Suppressor macrophage treated with lipopolysaccharide for 4 hours (primary cell): ENCODE measurements at regions not wholly inside any gene's neighbourhood (a gene's known extent, or its start where the extent isn't known, plus 50 kb on each side); places are given as distances from the start of the nearest gene placed in this dataset.
"Not testable (repeated sequence)": the region's sequence is repeated elsewhere in the genome, so short reads cannot be mapped to it uniquely, and the experiment has no call there.

Source experiments
- DNase-seq: peaks from one replicate; pipeline ENCODE4 v3.0.0-alpha.2; 2020

GRCh38 chr2:11923935-11924334, 177.5 kb downstream of the LPIN1 start:
- DNase-seq: no peak

GRCh38 chr2:11925295-11926066, 179.0 kb downstream of the LPIN1 start:
- DNase-seq: no peak

GRCh38 chr2:11930211-11930761, 183.9 kb downstream of the LPIN1 start:
- DNase-seq: peak; percentile 88

DNA sequence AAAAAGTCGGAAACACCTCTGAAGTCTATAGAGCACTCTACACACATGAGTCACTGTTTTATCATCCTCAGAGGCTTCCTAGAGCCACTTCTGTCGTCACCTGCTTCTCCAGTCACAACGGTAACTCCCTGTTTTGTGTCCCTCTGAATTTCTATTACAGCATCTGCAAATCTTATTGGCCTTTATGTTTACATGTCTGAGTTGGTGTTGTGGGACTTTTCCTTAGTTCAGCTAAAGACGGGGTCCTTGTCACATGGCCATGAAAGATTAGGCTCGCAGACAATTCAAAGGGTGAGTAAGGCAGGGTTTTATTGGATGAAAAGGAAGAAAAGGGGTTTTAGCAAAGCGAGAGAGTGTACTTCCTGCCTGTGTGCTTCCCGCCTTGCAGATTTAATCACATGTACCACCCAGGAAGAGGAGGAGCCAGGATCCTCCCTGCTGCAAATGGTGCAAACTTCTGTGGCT, 185.6 kb downstream of the LPIN1 start:
- no peak for DNase-seq

DNA sequence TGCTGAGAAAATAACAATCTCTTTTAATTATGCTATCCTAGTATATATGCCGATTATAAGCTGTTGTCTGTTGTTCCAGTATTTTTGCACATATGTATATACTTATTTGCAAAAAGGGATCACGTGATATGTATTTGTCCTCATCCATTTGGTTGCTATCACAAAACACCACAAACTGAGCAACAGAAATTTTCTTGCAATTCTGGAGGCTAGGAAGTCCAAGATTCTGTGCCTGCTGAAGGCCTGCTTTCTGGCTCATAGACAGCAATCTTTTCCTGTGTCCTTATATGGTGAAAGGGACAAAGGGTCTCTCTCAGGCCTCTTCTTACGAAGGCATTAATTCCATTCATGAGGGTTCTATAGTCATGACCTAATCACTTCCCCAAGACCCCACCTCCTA, 186.5 kb downstream of the LPIN1 start:
- no peak for DNase-seq

GRCh38 chr2:11933854-11934253, 187.4 kb downstream of the LPIN1 start:
- DNase-seq: peak; percentile 41

GRCh38 chr2:11936761-11937160, 190.3 kb downstream of the LPIN1 start:
- DNase-seq: no peak

- DNase-seq: no peak
Observed at GRCh38 chr2:11938196-11938595, 191.8 kb downstream of the LPIN1 start.

GRCh38 chr2:11939523-11939922, 193.1 kb downstream of the LPIN1 start:
- no peak for DNase-seq

DNA sequence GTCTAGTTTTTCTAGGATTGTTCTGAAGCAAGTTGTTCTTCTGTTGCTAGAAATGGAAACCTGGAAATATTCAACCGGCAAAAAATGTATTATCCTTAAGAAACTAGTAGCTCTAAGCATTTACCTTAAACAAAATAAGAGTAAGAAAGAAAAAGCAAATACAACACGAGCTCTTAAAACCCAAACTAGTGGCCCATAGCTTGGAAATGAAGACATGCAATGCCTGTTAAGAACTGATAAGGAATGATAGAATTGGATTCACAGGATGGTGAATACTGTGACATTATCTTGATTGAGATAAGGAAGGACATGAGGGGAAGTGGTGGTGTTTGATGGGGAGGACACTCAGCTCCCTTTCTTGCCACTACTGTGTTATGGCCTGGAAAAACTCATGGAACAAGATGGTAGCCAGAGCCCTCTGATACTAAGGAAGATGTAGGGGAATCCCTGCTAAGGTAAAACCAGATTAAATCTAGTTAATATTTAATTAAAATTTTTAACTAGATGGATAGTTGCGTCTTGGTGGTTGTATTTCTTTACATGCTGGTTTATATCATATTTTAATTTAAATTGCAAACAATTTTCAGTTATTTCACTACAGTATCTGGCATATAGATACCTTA, 193.8 kb downstream of the LPIN1 start:
- DNase-seq: no peak

- no peak for DNase-seq
Observed at GRCh38 chr2:11940799-11941198, 194.4 kb downstream of the LPIN1 start.

- DNase-seq: no peak
Observed at GRCh38 chr2:11941201-11942177, 195.1 kb downstream of the LPIN1 start.

- no peak for DNase-seq
Observed at GRCh38 chr2:11942178-11942569, 195.7 kb downstream of the LPIN1 start.

- no peak for DNase-seq
Observed at GRCh38 chr2:11944311-11944710, 197.9 kb downstream of the LPIN1 start.

DNA sequence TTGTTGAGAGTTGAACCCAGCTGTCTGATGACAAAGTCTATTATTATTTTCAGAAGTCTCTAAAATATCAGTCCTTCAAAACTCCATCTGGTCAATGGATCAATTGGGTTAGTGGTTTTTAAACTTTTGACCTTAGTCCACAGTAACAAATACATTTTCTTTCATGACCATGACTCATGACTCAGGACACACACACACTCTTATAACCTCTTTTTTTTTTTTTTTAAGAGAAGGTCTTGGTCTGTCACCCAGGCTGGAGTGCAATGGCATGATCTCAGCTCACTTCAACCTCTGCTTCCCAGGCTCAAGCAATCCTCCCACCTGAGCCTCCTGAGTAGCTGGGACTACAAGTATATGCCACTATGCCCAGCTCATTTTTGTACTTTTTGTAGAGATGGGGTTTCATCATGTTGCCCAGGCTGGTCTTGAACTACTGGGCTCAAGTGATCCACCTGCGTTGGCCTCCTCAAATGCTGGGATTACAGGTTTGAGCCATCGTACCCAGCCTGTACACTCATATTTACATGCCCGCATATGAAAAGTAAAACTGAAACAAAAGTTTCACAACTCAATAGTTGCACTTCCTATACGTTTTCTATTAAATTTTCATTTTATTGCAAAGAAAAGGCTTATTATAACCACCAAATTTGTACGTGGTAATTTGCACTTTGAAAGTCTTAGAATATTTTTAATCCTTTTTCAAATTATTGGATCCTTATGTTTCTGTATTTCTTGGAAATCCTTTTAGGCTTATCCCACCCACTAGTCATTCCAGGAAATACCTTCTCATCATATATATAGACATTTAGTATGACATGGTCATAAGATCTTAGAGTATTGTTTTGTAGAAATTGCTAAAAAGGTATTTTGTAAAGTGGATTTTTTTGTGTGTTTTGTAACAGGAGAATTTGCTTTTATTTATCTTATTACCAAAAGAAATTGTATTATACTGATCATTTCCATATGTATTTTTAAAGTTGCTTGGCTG, 199.0 kb downstream of the LPIN1 start:
- DNase-seq: peak; percentile 75

DNA sequence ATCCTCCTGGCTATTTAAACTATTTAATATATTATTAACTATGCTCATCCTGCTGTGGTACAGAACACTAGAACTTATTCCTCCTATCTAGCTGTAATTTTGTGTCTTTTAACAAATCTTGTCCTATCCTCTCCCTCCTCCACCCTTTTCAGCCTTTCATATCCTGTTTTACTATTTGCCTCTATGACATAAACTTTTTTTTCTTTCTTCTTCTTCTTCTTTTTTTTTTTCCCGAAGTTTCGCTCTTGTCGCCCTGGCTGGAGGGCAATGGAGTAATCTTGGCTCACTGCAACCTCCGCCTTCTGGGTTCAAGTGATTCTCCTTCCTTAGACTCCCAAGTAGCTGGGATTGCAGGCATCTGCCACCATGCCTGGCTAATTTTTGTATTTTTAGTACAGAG, 201.5 kb downstream of the LPIN1 start:
- peak; percentile 60 for DNase-seq

DNA sequence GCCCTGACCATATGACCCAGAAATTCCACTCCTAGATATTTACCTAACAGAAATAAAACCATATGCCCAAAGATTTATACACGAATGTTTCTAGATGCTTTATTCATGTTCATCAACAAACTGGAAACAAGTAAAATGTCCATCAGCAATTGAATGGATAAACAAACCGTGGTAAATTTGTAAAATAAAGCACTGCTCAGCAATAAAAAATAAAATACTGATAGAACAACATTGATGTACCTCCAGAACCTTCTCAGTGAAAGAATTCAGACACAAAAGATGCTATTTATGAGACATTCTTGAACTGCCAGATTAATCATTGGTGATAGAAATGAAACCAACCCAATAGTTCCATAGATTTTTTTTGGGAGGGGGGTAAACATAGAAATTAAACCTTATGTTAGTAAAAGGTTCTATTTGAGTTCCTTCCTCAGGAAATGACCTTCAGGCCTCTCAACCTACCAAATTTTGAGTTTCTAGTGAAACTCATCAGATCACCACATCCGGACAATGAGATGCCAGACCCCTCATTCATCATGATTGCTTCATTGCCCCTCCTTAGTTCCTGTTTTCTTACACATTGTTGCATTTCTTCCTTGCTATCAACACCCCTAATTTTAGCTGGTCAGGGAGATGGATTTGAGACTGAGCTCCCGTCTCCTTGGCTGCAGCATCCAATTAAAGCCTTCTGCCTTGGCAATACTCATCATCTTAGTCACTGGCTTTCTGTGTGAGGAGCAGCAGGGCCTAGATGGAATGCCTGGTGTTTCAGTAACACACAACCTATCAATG, 203.5 kb downstream of the LPIN1 start:
- peak; percentile 44 for DNase-seq

DNA sequence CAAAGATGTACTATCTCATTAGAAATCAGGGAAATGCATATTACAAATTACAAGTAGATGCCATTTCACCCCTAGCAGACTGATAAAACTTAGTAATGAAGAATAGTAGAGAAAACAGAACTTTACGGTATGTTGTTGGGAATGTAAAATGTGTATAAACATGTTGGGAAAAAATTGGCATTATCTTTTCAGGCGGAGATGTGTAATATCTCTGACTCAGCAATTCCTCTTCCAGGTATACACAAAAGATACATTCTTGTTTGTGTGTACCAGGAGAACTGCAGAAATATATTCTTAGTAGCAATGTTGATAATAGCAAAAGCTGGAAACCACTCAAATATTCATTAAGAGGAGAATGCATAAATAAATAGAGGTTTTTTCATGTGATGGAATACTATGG, 204.5 kb downstream of the LPIN1 start:
- DNase-seq: no peak

- not testable (repeated sequence) for DNase-seq
Observed at GRCh38 chr2:11951492-11951891, 205.1 kb downstream of the LPIN1 start.

DNA sequence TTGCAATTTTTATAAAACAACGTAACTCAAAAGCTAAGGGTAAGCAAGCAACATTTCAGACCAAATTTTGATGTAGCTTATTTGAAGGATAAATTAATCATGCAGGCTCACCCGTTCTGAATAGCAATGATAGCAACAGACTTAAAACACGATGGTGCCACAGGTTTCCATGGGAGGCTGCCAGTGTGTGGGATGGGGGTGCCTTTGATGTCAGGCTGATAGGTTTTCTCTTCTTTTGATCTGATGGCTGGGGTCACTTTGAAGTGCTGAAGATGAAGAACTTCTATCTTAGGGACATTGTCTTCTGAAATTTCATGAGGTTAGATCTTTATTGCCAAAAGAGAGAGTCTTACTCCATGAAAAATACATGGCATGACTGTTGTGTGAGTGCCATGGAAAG, 206.8 kb downstream of the LPIN1 start:
- DNase-seq: no peak

DNA sequence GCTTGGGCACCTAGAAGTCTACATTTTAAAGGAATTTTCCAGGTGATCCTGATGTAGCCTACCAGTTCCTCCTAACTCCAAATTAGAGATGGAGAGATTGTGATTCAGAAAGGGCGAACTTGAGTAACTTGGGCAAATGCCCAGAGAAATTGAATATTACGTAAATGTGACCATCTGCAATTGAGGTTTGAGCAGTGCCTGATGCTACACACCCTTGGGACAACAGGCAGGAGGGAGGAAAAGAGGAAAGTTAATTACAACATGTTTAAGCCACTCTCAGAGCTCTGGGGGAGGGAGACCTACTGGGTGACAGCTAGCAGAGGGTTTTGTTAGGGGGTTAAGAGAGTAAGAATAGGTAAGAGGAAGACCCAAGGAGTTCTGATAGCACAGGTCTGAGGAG, 208.9 kb downstream of the LPIN1 start:
- DNase-seq: peak; percentile 48
